ENCODE measurements at regions not wholly inside any gene's neighbourhood (a gene's known extent, or its start where the extent isn't known, plus 50 kb on each side); places are given as distances from the start of the nearest gene placed in this dataset.
"Not testable (repeated sequence)": the region's sequence is repeated elsewhere in the genome, so short reads cannot be mapped to it uniquely, and the experiment has no call there.

GRCh38 chr7:116377721-116378120 lies 121.8 kb upstream of the CAV2 start:
- no peak for DNase-seq (ENCODE audit: low read depth in 2 of 2)

DNA sequence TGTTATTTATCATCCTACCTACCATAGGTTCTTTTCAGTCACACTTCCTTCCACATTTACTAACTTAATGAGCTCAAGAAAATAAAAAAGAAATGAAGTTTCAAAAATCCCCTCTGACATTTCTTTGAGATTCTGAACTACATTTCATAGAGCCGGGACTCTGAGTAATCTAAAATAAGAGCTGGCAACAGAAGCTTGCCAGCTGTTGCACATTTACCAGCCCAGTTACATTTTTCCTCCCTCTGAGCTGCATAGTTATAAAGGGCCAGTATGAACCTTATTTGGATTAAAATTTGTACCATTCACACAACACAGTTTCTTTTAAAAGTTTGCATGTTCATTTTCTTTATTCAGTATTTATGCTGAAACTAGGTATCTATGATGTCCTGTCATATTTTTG lies 119.5 kb upstream of the CAV2 start:
- no peak for DNase-seq (ENCODE audit: low read depth in 2 of 2)

GRCh38 chr7:116382375-116382774 lies 117.2 kb upstream of the CAV2 start:
- DNase-seq (ENCODE audit: low read depth in 2 of 2): no peak

- DNase-seq (ENCODE audit: low read depth in 2 of 2): no peak
These were observed 114.5 kb upstream of the CAV2 start for GRCh38 chr7:116384936-116385635.

- no peak for DNase-seq (ENCODE audit: low read depth in 2 of 2)
These were observed 112.9 kb upstream of the CAV2 start for GRCh38 chr7:116386674-116387073.

DNA sequence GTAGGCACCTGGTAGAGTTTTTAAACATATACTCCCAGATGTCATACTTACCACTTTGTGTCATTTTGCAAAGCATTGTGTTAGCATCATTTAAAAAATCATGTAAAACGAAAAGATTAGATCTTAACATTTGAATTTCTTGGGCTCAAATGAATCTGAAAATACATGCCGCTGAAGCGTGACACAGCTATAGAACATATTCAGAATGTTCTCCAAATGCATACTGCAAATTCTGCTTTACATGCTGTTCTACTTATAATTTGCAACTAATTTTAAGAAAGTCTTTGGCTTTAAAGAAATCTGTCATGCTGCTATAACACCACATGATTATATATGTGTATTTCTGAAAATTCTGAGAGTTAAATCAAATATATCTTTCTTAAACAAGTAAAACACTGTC lies 109.2 kb upstream of the CAV2 start:
- no peak for DNase-seq (ENCODE audit: low read depth in 2 of 2)

DNA sequence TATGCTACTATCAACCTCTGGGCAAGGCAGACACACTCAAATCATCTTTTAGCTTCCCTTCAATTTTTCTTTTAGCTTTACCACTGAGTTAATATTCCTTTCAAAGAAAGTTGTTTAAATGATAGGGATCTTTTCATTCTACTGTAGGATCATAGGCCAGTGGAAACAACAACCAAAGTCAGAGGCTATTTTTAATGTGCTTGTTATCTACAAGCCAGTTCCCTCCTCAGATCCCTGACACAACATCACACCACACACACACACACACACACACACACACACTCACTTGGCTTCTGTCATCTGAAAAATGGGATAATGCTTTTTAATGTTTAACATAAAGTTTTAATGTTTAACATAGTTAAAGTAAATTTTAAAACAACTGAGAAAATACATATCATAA lies 106.7 kb upstream of the CAV2 start:
- no peak for DNase-seq (ENCODE audit: low read depth in 2 of 2)

DNA sequence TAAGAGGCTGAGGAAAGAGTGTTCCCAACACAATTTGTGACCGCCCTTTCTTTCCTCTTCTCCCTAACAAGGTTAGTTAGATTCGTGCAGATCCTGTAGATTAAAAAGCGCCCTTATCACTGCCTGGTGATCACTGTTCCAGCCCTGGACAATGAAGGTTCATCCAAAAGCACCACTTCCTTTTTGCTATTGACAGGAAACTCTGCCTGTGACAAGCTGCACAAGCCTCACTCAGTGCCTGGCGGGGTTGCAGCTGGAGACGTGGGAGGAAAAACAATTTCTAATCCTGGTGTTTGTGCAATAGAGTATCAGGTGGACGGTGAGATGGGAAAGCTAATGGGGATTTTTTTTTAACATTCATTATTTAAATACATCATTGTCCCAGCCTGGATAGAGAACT lies 105.9 kb upstream of the CAV2 start:
- DNase-seq (ENCODE audit: low read depth in 2 of 2): no peak

- DNase-seq (ENCODE audit: low read depth in 2 of 2): no peak
These were observed 105.4 kb upstream of the CAV2 start for GRCh38 chr7:116394106-116394505.

- no peak for DNase-seq (ENCODE audit: low read depth in 2 of 2)
These were observed 104.3 kb upstream of the CAV2 start for GRCh38 chr7:116395141-116395791.

DNA sequence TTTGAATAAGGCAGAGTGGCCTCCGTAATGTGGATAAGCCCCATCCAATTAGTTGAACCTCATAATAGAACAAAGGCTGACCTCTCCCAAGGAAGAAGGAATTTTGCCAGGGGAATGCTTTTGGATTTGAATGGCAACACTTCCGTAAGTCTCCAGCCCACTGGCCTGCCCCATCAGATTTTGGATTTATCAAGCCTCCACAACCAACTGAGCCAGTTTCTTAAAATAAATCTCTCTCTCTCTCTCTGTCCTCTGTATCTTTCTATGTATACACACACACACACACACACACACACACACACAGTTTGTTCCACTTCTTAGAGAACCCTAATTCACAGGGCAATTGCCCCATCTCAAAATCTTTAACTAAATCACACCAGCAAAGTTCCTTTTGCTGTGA lies 100.9 kb upstream of the CAV2 start:
- no peak for DNase-seq (ENCODE audit: low read depth in 2 of 2)

DNA sequence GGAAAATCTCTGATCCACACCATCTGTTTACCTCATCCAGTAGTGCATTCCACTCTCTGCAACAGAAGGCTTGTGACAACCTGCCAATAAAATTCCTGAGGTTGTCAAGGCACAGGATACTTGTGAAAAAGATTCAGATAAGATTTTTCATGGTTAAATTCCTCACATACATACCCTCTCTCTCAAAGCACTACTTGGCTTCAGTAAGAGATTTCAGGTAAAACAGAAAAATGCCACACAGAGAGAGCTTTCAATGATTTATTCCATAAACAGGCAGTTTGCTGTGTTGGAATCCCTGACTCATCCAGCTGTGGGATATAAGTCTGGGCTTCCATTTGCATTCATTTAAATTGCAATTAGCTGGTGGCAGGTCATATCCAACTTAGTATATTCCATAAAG lies 99.7 kb upstream of the CAV2 start:
- no peak for DNase-seq (ENCODE audit: low read depth in 2 of 2)

DNA sequence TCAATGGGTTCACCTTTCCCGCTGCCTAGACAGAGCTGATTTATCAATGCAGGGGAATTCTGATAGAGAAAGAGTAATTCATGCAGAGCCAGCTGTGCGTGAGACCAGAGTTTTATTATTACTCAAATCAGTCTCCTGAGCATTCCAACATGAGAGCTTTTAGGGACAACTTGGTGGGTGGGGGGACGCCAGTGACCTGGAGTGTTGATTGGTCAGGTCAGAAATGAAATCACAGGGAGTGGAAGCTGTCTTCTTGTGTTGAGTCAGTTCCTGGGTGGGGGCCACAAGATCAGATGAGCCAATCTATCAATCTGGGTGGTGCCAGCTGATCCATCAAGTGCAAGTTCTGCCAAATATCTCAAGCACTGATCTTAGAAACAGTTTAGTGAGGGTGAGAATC lies 99.0 kb upstream of the CAV2 start:
- DNase-seq (ENCODE audit: low read depth in 2 of 2): no peak

- DNase-seq (ENCODE audit: low read depth in 2 of 2): no peak
These were observed 97.8 kb upstream of the CAV2 start for GRCh38 chr7:116401711-116402110.

DNA sequence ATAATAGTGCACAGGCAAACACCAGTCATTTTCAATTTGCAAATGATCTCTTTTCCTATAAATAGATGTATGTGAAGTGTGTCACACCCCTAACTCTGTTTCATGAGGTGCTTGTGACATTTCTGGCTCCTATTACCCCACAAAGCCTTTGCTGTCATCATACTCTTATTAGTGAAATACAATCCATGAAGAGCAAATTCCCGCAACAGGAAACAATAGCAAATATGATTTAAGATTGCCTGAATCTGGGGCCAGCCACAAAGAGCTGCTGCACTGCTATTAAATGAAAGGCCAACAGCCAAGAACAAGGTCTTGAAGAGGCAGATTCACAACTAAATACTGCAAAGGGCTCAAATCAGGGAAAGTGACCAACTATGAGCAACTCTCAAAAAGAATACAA lies 96.3 kb upstream of the CAV2 start:
- no peak for DNase-seq (ENCODE audit: low read depth in 2 of 2)

GRCh38 chr7:116404389-116404788 lies 95.1 kb upstream of the CAV2 start:
- DNase-seq (ENCODE audit: low read depth in 2 of 2): no peak

- DNase-seq (ENCODE audit: low read depth in 2 of 2): no peak
These were observed 93.7 kb upstream of the CAV2 start for GRCh38 chr7:116405810-116406209.

GRCh38 chr7:116407165-116407564 lies 92.4 kb upstream of the CAV2 start:
- DNase-seq (ENCODE audit: low read depth in 2 of 2): no peak

DNA sequence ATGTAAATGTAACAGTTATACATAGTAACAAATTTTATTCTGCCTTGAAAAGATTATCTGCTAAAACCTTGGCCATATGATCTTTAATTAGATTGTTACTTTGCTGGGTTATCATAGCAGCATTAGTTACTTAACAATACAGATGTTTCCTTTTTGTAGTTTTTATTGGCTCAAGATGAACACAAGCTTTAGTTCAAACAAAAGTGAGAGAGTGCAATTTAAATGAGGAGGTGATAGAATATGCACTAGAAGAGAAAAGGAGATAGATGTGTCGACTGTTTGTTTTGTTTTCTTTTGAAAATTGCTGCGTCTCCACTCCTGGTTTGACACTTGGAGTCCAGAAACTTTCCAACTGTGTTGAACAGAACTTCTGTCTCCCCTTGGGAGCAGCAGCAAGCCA lies 91.4 kb upstream of the CAV2 start:
- no peak for DNase-seq (ENCODE audit: low read depth in 2 of 2)

- DNase-seq (ENCODE audit: low read depth in 2 of 2): not testable (repeated sequence)
These were observed 90.6 kb upstream of the CAV2 start for GRCh38 chr7:116408831-116409453.

- DNase-seq (ENCODE audit: low read depth in 2 of 2): not testable (repeated sequence)
These were observed 88.8 kb upstream of the CAV2 start for GRCh38 chr7:116410694-116411093.

GRCh38 chr7:116417593-116418345 lies 81.8 kb upstream of the CAV2 start:
- no peak for DNase-seq (ENCODE audit: low read depth in 2 of 2)

DNA sequence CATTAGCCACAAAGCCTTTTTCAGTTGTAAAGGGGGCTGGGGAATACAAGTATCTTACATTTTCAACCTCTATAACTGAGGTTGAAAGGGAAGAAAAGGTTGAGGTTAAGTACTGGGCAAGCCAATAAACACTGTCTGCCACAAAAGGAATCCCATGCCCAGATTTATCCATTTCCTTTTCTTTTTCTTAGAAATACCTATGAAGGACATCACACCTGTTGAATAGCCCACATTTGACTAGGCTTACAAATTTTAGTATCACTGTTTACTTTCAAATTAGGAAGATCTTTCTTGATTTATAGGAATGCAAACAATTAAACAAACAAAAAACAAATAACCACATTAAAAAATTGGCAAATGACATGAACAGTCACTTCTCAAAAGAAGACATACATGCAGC lies 81.0 kb upstream of the CAV2 start:
- no peak for DNase-seq (ENCODE audit: low read depth in 2 of 2)

All from activated CD4-positive, alpha-beta T cell treated with anti-CD3 and anti-CD28 coated beads for 24 hours (primary cell).